Fibroblast of mammary gland (primary cell): ENCODE measurements at regions not wholly inside any gene's neighbourhood (a gene's known extent, or its start where the extent isn't known, plus 50 kb on each side); places are given as distances from the start of the nearest gene placed in this dataset.

Source experiments
- DNase-seq: peaks from one replicate; pipeline ENCODE4 v3.0.0-alpha.2; 2010; ENCODE audit warnings: low read depth
- H3K4me3 ChIP-seq: 2 replicates; pipeline ENCODE4 v1.5.1; 2011; ENCODE audit warnings: low read depth, mild to moderate bottlenecking, low read length, moderate library complexity; ENCODE audit not compliant: control insufficient read depth
- TF ChIP-seq, protein P1 (sequence below): conservative IDR thresholded peaks from 2 replicates; pipeline ENCODE4 v1.5.1; 2011; ENCODE audit warnings: low read depth, low read length, inconsistent platforms; ENCODE audit not compliant: control insufficient read depth, insufficient read depth

DNA sequence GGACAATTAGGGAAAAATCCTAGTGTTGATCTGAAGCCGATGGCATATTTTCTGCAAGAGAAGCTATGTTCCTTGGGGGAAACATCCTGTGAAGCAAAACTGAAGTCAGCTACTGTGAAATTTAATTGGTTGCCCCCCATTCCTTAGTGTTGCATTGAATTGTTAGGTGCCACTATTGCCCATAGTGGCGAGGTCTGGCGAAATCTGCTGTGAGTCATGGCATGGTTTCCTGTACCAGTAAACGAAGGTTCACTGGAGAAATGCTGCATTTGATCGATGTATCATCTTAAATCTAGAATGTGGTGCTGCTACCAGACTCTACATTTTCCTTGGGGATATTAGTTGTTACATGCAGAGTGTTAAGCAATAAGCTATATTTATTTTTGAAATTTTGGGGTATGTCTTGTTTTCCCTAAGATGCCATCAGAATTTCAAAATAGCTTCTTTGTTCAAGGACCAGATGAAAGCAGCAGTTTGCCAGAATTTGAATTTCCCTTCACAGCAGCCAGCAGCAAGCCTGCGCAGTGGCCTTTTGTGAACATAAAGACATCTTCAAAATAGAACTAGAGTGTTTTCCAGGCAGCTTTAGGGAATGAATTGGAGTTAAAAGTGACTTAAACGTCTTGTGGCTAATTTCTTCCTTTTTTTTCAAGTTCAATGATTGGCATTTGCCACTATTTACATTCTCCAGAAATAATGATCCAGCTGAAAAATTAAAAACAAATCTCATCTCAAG, 348.6 kb upstream of the COBL start:
- TF ChIP-seq, protein P1, sequence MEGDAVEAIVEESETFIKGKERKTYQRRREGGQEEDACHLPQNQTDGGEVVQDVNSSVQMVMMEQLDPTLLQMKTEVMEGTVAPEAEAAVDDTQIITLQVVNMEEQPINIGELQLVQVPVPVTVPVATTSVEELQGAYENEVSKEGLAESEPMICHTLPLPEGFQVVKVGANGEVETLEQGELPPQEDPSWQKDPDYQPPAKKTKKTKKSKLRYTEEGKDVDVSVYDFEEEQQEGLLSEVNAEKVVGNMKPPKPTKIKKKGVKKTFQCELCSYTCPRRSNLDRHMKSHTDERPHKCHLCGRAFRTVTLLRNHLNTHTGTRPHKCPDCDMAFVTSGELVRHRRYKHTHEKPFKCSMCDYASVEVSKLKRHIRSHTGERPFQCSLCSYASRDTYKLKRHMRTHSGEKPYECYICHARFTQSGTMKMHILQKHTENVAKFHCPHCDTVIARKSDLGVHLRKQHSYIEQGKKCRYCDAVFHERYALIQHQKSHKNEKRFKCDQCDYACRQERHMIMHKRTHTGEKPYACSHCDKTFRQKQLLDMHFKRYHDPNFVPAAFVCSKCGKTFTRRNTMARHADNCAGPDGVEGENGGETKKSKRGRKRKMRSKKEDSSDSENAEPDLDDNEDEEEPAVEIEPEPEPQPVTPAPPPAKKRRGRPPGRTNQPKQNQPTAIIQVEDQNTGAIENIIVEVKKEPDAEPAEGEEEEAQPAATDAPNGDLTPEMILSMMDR, result no peak
- no peak overlapping the region for H3K4me3 ChIP-seq
- no peak for DNase-seq

DNA sequence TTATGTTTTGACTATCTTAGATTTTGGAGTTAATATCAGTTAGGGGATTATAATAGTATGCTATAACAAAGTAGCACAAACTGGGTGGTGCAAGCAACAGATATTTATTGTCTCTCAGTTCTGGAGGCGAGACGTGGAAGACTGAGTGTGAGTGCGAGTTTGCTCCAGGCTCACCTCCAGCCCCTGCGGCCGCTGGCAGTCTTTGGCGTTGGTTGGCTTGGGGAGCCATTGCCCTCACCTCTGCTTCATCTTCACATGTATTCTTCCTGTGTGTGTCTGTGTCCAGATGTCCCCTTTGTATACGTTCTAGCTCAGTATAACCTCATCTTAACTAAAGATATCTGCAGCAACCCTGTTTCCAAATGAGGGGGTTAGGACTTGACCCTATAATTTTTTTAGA, 343.9 kb upstream of the COBL start:
- no peak overlapping the region for H3K4me3 ChIP-seq
- DNase-seq, result no peak
- TF ChIP-seq, protein P1, result no peak

DNA sequence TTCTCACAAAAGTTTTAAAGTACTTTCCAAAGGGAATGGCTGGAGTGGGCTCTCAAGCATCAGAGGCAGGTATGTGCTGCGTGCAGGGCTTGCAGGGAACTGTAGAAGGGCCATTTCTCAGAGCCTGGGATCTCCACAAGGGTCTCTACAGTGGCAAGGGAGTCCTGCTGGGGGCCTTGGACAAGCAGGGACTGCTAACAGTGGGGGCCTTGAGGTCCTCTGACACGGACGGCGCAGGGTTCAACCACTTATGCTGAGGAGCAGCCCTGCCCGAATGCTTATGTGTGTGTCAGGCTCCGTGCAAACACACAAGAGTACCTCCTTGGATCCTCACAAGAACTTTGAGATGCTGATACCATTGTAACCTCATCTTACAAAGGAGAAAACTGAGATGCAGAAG, 342.1 kb upstream of the COBL start:
- no peak for DNase-seq
- TF ChIP-seq, protein P1, result no peak
- no peak overlapping the region for H3K4me3 ChIP-seq

DNA sequence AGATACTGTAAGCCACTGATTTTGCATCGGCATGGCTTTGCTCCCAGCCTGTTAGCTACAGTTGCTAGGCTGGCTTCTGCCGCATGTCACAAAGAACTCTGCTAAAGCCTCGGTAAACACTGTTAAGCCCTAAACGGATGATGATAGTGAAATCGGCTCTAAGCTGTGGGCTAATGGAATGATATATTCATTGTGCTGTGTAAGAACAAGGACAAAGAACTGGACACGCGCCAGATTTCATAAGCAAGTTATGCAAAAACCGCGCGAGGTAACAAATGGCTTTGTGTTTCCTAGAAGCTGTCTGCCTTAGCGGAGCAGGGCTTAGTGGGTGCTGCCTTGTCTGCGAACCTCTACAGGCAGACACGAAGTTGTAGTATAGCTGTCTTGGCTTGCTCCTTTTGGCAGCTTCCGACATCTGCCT, 331.3 kb upstream of the COBL start:
- TF ChIP-seq, protein P1, result no peak
- peak; percentile 0 for DNase-seq
- H3K4me3 ChIP-seq, result no peak overlapping the region

DNA sequence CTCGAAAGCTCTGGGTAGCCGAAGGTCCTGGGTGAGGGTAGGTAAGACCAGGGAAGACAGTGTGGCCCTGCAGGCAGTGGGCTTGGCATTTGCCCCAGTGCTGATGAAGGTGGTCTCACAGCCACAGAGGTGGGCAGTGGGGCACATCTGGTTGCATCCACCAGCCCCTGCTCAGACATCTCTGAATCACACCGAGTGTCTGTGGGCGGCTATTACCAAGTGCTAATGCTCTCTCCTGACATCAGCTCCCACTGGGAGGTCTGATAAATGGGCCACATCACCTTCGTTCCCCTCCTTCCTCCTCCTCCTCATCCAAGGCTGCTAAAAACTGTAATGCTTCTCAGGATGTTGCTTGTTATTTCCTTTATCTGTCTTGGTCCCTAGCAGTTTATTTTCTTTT, 330.9 kb upstream of the COBL start:
- TF ChIP-seq, protein P1, result no peak
- no peak overlapping the region for H3K4me3 ChIP-seq
- DNase-seq, result no peak

DNA sequence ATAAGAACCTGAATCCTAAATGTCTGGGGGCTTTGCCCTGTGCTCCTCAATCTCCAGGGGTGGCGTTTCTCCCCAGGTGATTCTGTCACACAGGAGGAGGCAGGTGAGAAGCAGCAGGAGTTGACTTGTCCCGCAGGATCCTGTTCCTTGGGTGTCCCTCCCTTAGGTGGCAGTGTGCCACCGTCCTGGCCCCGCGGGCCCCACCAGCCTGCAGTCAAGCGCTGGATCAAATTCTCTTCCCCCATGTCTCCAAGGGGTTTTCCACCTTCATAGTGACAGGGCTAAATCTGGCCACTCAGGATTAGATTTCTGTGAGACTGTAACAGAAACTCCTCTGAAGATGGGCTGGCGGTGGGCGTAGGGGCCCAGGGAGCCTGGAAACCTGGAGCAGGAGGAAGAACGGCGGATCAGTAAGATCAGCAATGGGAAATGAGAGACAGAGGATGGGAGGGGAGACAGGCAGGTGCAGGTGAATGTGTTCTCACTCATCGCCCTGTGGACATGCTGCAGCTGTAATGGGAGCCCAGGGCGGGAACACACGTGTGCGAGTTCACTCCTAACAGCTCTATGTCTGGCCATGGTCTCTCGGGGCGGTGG, 329.2 kb upstream of the COBL start:
- no peak for DNase-seq
- no peak overlapping the region for H3K4me3 ChIP-seq
- TF ChIP-seq, protein P1, result no peak
